ENCODE measurements at regions not wholly inside any gene's neighbourhood (a gene's known extent, or its start where the extent isn't known, plus 50 kb on each side); places are given as distances from the start of the nearest gene placed in this dataset.

DNA sequence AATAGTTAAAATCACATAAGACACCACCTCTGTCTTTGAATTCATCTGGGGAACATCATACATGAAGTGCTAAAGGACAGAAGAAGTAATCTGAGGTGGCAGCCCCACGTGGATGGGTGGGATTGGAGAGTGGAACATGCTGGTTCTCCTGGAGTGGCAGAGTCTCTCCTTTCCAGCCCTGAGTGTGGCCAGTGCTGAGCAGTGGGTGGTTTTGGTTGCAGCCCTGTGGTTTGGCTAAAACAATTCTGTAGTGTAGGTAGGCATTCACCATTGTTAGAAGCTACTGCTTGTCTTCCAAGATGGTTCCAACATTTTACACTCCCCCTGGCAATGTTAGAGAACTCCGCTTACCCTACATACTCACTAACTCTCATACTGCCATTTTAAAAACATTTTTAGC lies 396.4 kb upstream of the MEX3C start:
- TF ChIP-seq, protein P1, sequence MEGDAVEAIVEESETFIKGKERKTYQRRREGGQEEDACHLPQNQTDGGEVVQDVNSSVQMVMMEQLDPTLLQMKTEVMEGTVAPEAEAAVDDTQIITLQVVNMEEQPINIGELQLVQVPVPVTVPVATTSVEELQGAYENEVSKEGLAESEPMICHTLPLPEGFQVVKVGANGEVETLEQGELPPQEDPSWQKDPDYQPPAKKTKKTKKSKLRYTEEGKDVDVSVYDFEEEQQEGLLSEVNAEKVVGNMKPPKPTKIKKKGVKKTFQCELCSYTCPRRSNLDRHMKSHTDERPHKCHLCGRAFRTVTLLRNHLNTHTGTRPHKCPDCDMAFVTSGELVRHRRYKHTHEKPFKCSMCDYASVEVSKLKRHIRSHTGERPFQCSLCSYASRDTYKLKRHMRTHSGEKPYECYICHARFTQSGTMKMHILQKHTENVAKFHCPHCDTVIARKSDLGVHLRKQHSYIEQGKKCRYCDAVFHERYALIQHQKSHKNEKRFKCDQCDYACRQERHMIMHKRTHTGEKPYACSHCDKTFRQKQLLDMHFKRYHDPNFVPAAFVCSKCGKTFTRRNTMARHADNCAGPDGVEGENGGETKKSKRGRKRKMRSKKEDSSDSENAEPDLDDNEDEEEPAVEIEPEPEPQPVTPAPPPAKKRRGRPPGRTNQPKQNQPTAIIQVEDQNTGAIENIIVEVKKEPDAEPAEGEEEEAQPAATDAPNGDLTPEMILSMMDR (IDR thresholded peaks at IDR 0.05), result no peak
- TF ChIP-seq USF2 (IDR thresholded peaks at IDR 0.05; ENCODE audit: borderline replicate concordance, low read depth, low read length) (no peak), GATA2 (CRISPR knock-in tag; IDR thresholded peaks at IDR 0.05) (no peak), POLR2AphosphoS5 (IDR thresholded peaks at IDR 0.05; ENCODE audit: low read depth, low read length) (no peak), FOXM1 (IDR thresholded peaks at IDR 0.05; ENCODE audit: low read depth) (no peak), RFX5 (IDR thresholded peaks at IDR 0.05; ENCODE audit: low read length) (no peak), RAD21 (IDR thresholded peaks at IDR 0.05; ENCODE audit: low read length) (no peak)

Measured in SK-N-SH (cell line).